Posterior vena cava (tissue), 2 donors: ENCODE measurements at regions not wholly inside any gene's neighbourhood (a gene's known extent, or its start where the extent isn't known, plus 50 kb on each side); places are given as distances from the start of the nearest gene placed in this dataset.
"Not testable (repeated sequence)": the region's sequence is repeated elsewhere in the genome, so short reads cannot be mapped to it uniquely, and the experiment has no call there.

Experiments used
- DNase-seq: peaks from one replicate; pipeline ENCODE4 v3.0.0-alpha.2; 2020; ENCODE audit warnings: low spot score
- intact Hi-C, 2 donors: fragments of 100-400 bp; cut with DNase I; formaldehyde crosslinking; loops; one replicate each; pipeline versions ENCODE4 v1.14.1 to v1.14.2; 2022 to 2023
- donor health status: DM: yes; HTN: yes; CAD: no.
- donor health status: DM: yes; HTN: yes; CAD: no.

DNA sequence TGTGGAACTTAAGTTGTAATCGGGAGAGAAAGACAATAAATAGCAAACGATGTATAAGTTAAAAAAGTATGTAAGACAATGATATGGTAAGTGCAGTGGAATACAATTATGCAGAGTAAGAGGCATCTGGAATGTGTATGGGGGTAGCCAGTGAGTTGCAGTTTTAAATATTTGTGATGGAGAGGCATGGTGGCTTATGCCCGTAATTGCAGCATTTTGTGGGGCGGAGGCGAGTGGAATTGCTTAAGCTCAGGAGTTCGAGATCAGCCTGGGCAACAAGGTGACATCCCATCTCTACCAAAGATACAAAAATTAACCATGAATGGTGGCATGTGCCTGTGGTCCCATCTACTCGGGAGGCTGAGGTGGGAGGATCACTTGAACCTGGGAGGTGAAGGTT is 52.5 kb upstream of the WDFY3 start:
- no peak for DNase-seq
- intact Hi-C loops = no loop called here

DNA sequence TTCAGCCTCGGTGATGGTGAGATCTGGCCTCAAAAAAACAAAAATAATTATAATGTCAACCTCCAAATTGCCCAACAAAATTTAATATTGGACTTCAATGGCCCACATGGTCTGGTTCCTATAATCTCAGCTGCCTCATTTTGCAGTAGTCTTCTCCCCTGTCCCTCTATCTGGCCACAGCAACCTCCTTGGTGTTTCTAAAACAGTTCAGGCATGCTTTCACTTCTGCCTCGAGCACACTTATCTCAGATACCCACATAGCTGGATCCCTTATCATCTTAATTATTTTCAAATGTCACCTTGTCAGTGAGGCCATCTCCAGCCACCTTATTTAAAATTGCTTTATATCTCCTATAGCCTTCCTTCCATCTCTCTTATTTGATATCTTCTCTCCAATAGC is 52.9 kb upstream of the WDFY3 start:
- DNase-seq = no peak
- intact Hi-C loops = no loop called here

DNA sequence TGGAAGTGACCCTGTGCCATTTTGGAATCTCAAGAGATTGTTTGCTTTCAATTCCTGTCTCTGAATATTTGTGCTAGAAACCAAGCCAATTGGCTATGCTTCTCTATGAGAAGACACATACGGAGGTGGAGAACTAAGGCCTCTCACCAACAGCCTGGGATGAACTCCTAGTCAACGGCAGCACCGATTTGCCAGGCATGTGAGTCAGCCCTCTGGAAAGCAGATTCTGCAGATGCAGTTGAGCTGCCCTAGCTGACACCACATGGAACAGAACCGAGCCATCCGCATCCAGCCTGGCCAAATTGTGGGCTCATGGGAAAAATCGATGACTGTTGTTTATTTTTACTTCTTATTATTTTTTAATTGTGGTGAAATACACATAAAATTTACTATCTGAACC is 58.2 kb upstream of the WDFY3 start:
- intact Hi-C loops = no loop called here

DNA sequence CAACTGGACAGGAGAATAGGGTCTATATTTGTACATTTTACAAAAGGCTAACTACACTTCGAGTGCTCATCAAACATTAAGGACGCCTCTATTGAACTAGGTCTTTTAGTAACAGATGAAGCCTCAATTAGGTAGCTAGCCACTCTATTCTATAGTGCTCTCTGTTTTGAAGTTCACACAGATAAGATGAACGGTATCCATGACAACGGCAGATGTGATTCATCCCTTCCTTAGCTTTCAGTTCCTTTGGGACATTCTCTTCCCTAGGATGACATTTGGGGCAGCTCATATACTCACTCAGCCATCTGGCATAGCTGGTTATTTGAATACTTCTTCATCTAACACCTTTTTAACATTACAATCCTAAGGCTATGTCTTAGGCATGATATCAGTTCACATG is 62.4 kb upstream of the WDFY3 start:
- intact Hi-C loops = no loop called here
- DNase-seq = no peak

More for the DNA sequence above, 58.2 kb upstream of the WDFY3 start:
- no peak for DNase-seq

DNA sequence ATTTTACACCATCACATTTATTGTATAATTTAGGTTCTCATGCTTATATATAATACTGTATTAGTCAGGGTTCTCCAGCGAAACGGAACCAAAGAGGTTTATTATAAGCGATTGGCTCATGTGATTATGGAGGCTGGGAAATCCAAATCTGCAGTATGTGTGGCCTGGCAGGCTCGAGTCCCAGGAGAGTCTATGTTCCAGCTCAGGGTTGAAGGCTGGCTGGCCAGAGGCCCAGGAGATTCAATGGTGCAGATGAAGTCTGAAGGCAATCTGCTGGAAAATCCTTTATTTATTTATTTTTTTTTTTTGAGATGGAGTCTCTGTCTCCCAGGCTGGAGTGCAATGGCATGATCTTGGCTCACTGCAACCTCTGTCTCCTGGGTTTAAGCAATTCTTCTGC is 63.0 kb upstream of the WDFY3 start:
- no peak for DNase-seq
- intact Hi-C loops = no loop called here

- intact Hi-C loops = no loop called here
- no peak for DNase-seq
Observed at GRCh38 chr4:85030156-85030555, 63.7 kb upstream of the WDFY3 start.

DNA sequence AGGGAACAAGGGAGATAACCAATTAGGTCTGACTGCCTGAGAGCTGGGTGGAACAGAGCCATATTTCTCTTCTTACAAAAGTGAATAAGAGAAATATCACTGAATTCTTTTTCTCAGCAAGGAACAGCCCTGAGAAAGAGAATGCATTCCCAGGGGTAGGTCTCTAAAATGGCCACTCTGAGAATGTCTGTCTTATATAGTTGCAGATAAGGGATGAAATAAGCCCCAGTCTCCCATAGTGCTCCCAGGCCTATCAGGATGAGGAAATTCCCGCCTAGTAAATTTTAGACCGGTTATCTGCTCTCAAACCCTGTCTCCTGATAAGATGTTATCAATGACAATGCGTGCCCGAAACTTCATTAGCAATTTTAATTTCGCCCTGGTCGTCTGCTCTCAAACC is 67.3 kb upstream of the WDFY3 start:
- DNase-seq, intact Hi-C loops: not testable (repeated sequence)

DNA sequence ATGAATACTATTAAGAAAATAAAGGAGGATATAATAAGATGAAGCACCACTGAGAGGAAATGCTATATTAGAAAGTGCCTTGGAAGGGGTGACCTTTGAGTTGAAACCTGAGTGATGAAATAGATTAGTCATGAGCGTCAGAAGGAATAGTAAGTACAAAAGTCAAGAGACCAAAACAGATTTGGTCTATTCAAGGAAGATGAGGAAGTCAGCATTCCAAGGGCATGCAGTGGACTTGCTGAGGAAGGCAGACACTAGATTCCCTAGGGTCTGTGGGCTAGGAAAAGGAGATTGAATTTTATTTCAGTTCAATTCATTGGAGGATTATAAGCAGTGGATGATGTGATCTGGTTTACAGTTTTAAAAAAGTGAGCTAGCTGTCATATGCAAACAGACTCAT is 73.0 kb upstream of the WDFY3 start:
- DNase-seq = no peak
- intact Hi-C loops = no loop called here

GRCh38 chr4:85043812-85044496 is 77.5 kb upstream of the WDFY3 start:
- intact Hi-C loops, DNase-seq: not testable (repeated sequence)

- no peak for DNase-seq
- intact Hi-C loops = no loop called here
Observed at GRCh38 chr4:85050736-85051135, 84.2 kb upstream of the WDFY3 start.

GRCh38 chr4:85051526-85051925 is 85.0 kb upstream of the WDFY3 start:
- intact Hi-C loops = no loop called here
- no peak for DNase-seq

GRCh38 chr4:85054925-85055324 is 88.4 kb upstream of the WDFY3 start:
- DNase-seq, intact Hi-C loops: not testable (repeated sequence)

DNA sequence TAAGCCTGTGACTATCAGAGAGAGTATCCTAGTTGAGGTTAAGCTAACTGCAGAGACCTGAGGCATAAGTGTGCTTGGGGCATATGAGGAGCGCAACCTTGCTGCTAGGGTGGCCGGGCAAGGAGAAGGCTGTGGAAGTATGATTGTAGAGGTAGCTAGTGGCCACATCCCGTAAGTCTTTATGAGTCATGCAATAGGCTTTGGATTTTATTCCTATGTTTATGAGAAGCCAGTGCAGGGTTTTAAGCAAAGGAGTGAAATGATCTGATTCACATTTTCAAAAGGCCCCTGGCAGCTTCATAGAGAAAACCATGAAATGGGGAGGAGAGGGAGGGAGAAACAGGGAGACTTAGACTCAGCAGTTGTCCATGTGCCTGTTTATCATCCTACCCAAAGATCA is 92.1 kb upstream of the WDFY3 start:
- no peak for DNase-seq
- intact Hi-C loops = no loop called here

DNA sequence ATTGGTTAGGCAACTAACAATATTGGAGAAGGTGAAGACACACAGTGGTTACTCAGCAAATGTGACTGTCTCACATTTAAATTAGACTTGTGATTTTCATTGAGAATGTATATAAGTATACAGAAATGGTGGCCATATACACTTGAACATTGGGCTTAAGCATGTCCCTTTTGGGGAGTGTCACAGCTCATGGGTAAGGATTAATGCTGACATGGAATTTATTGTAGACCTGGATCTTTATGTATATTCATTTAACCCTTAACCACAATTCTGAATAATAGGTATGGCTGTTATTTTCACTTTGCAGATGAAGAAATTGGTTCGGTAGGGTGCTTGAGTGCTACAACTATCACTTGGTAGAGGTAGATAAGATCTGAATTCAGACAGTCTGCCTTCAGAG is 95.5 kb upstream of the WDFY3 start:
- DNase-seq = no peak
- intact Hi-C loops = no loop called here

GRCh38 chr4:85062466-85062865 is 96.0 kb upstream of the WDFY3 start:
- no peak for DNase-seq
- intact Hi-C loops = no loop called here

GRCh38 chr4:85067342-85067741 is 100.9 kb upstream of the WDFY3 start:
- intact Hi-C loops = no loop called here
- no peak for DNase-seq

GRCh38 chr4:85078016-85078415 is 111.5 kb upstream of the WDFY3 start:
- DNase-seq = no peak
- intact Hi-C loops = no loop called here

DNA sequence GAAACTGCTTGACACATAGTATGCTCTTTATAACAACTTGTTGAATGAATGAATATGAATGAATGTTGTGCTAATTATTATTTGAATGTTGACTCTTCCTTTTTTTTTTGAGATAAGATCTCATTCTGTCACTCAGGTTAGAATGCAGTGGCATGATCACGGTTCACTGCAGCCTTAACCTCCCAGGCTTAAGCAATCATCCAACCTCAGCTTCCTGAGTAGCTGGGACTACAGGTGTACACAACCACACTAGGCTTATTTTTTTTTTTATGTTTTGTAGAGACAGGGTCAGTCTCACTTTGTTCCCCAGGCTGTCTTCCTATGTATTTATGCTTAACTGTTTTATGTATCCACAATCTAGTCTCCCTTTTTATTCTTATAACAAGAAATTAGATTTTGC is 114.7 kb upstream of the WDFY3 start:
- no peak for DNase-seq
- intact Hi-C loops = no loop called here

DNA sequence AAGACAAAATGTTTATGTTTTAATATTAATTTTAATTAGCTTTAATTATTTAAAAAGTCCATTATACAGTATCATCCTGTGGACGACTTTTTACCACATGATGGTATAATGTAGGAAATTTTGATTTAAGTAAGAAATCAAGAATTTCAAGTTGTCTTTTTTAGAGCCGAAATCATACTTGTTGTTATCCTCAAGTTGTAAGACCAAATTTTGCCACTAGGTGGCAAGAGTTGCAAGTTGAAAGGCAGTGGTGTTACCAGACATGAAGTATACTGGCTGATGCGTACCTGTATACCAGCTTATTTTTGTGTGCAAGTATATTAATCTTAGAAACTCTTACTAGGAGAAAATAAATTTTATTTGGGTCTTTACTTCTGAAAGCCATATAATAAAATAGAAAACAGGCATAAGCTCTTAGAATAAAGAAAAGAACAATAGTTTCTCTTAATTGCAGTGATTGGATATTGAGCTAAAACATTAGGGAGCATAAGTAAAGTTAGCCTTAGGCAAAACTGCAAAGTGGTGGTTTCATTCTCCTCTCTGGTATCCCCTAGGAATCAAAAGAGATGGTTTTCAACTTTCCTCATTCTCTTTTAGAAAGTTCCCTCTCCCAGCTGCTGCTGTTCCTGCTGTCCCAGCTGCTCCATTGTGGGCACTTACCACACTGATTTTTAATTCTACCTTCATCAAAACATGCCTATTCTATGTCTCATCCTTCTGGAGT is 118.0 kb upstream of the WDFY3 start:
- DNase-seq = no peak
- intact Hi-C loops = no loop called here

GRCh38 chr4:85086721-85087120 is 120.2 kb upstream of the WDFY3 start:
- DNase-seq = no peak
- intact Hi-C loops = no loop called here

- intact Hi-C loops = no loop called here
- no peak for DNase-seq
Observed at GRCh38 chr4:85092536-85092935, 126.0 kb upstream of the WDFY3 start.
